ENCODE measurements at regions not wholly inside any gene's neighbourhood (a gene's known extent, or its start where the extent isn't known, plus 50 kb on each side); places are given as distances from the start of the nearest gene placed in this dataset.

DNA sequence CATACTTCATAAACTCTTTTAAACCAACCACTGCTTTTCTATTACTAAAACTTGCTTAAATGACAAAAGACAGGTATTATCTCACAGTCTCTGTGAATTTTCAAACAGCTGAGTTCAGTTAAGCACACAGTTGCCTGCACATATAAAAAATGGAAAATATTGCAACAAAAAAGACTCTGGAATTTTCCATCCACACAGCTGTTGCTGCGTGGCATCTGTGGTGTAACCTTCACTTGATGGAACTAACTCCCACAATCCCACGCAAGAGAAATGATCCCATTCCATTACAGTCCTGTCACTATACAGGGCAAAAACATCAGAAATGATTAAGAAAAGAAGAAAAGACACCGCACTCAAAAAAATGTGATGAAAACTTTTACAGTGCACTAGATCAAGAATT is 149.8 kb upstream of the TBL1X start:
- TF ChIP-seq, protein P1, sequence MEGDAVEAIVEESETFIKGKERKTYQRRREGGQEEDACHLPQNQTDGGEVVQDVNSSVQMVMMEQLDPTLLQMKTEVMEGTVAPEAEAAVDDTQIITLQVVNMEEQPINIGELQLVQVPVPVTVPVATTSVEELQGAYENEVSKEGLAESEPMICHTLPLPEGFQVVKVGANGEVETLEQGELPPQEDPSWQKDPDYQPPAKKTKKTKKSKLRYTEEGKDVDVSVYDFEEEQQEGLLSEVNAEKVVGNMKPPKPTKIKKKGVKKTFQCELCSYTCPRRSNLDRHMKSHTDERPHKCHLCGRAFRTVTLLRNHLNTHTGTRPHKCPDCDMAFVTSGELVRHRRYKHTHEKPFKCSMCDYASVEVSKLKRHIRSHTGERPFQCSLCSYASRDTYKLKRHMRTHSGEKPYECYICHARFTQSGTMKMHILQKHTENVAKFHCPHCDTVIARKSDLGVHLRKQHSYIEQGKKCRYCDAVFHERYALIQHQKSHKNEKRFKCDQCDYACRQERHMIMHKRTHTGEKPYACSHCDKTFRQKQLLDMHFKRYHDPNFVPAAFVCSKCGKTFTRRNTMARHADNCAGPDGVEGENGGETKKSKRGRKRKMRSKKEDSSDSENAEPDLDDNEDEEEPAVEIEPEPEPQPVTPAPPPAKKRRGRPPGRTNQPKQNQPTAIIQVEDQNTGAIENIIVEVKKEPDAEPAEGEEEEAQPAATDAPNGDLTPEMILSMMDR (IDR thresholded peaks at IDR 0.05), result no peak
- H3K36me3 ChIP-seq, result no peaks in the 10 kb centered on the region
- ATAC-seq (no peak), DNase-seq (no peak)
- WGBS, 2 donors, result 92 to 98% methylated on average over 3 of the region's 3 CpGs
- intact Hi-C loops (cut with DNase I), result loop anchor here in 1 of 10 donors (10.0 kb wide), 1 partner anchor 350 kb away; no protein-coding TSS in a partner anchor
- no peaks in the 10 kb centered on the region for H3K9me3 ChIP-seq
- H3K27me3 ChIP-seq, result peaks cover 0 to under 1% (median 0%) of the 10 kb centered on the region in 7 donors
- H3K27ac ChIP-seq, result no peak overlapping the region
- H3K4me3 ChIP-seq, result no peak overlapping the region
- H3K4me1 ChIP-seq, result peaks cover 0 to 19% (median 0%) of the 10 kb centered on the region in 9 donors

DNA sequence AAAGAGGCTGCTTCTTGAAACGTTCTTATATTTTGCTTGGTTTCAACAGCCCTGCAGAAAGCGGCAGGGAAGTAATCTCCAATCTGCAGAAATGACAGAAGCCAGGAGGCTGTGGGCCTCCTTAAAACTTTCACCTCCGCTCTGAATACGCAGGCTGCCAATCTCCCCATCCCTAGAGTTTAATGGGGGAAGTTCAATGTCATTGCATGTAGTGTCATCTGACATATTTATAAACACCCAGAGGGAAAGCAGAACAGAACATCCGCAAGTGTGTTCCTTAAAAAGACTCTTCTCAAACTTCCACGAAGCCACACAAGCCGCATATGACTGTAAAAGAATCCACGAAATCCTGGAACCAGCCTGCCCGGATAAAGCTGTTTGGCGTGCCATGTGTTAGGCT is 148.8 kb upstream of the TBL1X start:
- Histone ChIP-seq H3K27me3 (peaks cover 0 to 10% (median 0%) of the 10 kb centered on the region in 7 donors), H3K4me3 (no peak overlapping the region), H3K27ac (peak overlapping the region in 1 of 10 donors; percentile 69), H3K9me3 (no peaks in the 10 kb centered on the region), H3K4me1 (peaks cover 0 to 19% (median 0%) of the 10 kb centered on the region in 9 donors), H3K36me3 (no peaks in the 10 kb centered on the region)
- WGBS, 2 donors, result 77 to 79% methylated on average over 10 of the region's 10 CpGs
- no peak for DNase-seq
- intact Hi-C loops (cut with DNase I), result loop anchor here in 1 of 10 donors (10.0 kb wide), 1 partner anchor 351 kb away; no protein-coding TSS in a partner anchor
- TF ChIP-seq, protein P1 (IDR thresholded peaks at IDR 0.05), result no peak
- peak in 5 of 8 donors; percentile 39 to 73 (median 62) for ATAC-seq

DNA sequence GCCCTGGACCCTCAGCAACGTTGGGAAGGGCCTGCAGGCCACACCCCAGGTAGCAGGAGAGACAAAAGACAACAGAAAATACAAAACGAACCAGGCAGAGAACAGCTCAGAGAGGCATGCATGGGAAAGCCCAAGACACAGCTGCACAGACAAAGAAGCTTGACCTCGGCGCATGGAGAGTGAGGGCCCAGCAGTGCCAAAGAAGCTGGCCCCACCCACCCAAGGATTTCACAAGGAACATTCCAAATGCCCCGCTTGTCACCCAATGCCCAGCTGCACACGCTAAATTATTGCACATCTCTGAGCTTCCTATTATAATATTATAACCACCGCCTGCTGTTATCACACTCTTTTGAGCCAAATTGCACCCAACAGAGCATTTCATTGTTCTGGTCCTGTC is 147.7 kb upstream of the TBL1X start:
- WGBS, 2 donors, result 71 to 80% methylated on average over 7 of the region's 7 CpGs
- ATAC-seq (no peak), DNase-seq (no peak)
- H3K27me3 ChIP-seq, result peaks cover 0 to 10% (median 0%) of the 10 kb centered on the region in 7 donors
- no peak overlapping the region for H3K4me3 ChIP-seq
- peak overlapping the region in 1 of 10 donors; percentile 69 for H3K27ac ChIP-seq
- no peaks in the 10 kb centered on the region for H3K36me3 ChIP-seq
- no peaks in the 10 kb centered on the region for H3K9me3 ChIP-seq
- TF ChIP-seq, protein P1 (IDR thresholded peaks at IDR 0.05), result no peak
- intact Hi-C loops (cut with DNase I), result loop anchor here in 1 of 10 donors (10.0 kb wide), 1 partner anchor 352 kb away; no protein-coding TSS in a partner anchor
- peaks cover 0 to 19% (median 0%) of the 10 kb centered on the region in 9 donors for H3K4me1 ChIP-seq

DNA sequence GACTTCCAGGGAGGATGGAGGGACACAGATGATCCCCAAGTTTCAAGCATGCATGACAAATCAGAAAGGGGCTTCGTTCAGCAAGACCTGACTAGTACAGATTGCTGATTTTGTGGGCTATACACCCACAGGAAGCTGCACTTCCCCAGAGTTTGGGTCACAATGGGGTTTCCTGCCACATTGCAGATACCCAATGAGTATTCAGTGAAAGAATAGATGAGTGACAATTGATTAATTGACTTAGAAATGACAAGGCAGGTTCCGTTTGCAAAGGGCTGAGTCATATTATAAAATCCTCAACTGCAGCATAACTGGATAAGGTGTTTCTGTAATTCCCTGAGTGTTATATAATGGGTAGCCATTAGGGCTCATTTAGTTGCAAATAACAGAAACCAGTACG is 146.6 kb upstream of the TBL1X start:
- H3K36me3 ChIP-seq, result no peaks in the 10 kb centered on the region
- TF ChIP-seq, protein P1 (IDR thresholded peaks at IDR 0.05), result no peak
- 41 to 92% methylated on average over 3 of the region's 3 CpGs for WGBS, 2 donors
- H3K27ac ChIP-seq, result no peak overlapping the region
- intact Hi-C loops (cut with DNase I), result loop anchor here in 1 of 10 donors (10.0 kb wide), 1 partner anchor 353 kb away; no protein-coding TSS in a partner anchor
- H3K9me3 ChIP-seq, result no peaks in the 10 kb centered on the region
- peaks cover 0 to 19% (median 0%) of the 10 kb centered on the region in 9 donors for H3K4me1 ChIP-seq
- no peak for DNase-seq
- ATAC-seq, result no peak
- no peak overlapping the region for H3K4me3 ChIP-seq
- H3K27me3 ChIP-seq, result peaks cover 0 to 10% (median 0%) of the 10 kb centered on the region in 7 donors

All from heart right ventricle (tissue), 16 donors.